SK-N-MC (cell line): ENCODE measurements at regions not wholly inside any gene's neighbourhood (a gene's known extent, or its start where the extent isn't known, plus 50 kb on each side); places are given as distances from the start of the nearest gene placed in this dataset.

Experiments
- DNase-seq: peaks from one replicate; pipeline ENCODE4 v3.0.0-alpha.2; 2011; ENCODE audit warnings: low read depth, low spot score
- H3K27ac ChIP-seq: fragments of 200-600 bp; sonication (generic); 2 replicates; pipeline ENCODE4 v1.5.1; 2016; ENCODE audit warnings: mixed run types
- H3K36me3 ChIP-seq: fragments of 200-600 bp; sonication (generic); 2 replicates; pipeline ENCODE4 v1.6.1; 2017; ENCODE audit warnings: antibody characterized with exemption, low read length, mixed read lengths; ENCODE audit not compliant: insufficient read depth
- H3K4me3 ChIP-seq: fragments of 200-600 bp; sonication (generic); 2 replicates; pipeline ENCODE4 v1.5.1; 2016
- H3K9ac ChIP-seq: fragments of 200-600 bp; sonication (generic); 2 replicates; pipeline ENCODE4 v1.8.0; 2017; ENCODE audit warnings: mixed run types, mixed read lengths; ENCODE audit not compliant: insufficient read length
- H3K9me3 ChIP-seq: fragments of 200-600 bp; sonication (generic); 2 replicates; pipeline ENCODE4 v1.6.1; 2017; ENCODE audit warnings: low read depth, mild to moderate bottlenecking, antibody characterized with exemption, low read length, moderate library complexity, mixed read lengths
- EZH2 ChIP-seq: fragments of 200-600 bp; sonication (generic); IDR thresholded peaks from one replicate; pipeline ENCODE4 v1.6.1; 2017; ENCODE audit warnings: antibody characterized with exemption
- FOXP2 ChIP-seq: optimal IDR thresholded peaks from 2 replicates; pipeline ENCODE3; 2011; ENCODE audit warnings: mild to moderate bottlenecking, moderate library complexity; ENCODE audit not compliant: insufficient read depth; ENCODE audit errors: extremely low read length, control extremely low read depth
- POLR2AphosphoS5 ChIP-seq: IDR thresholded peaks from 2 replicates; pipeline ENCODE4 v1.6.1; 2012; ENCODE audit warnings: mild to moderate bottlenecking, low read depth, low read length, borderline replicate concordance

DNA sequence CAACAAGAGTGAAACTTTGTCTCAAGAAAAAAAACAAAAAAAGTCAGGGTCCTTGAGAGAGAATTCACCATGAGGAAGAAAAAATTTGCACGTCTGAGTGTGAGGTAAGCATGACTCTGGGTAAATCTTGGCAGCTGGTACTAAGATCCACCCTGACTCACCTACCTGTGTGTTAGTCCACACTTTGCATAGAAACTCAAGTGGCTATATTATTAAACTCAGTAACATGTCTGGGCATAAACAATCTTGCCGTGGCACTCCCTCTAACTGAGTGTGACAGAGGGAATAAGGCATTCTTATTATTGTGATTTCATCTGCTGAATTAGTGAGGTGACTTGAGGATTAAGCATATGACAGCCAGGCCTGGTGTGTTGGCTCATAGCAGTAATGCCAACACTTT is 259.4 kb upstream of the VLDLR start:
- H3K27ac ChIP-seq, result no peak overlapping the region
- H3K9ac ChIP-seq, result no peak overlapping the region
- no peak overlapping the region for H3K4me3 ChIP-seq
- no peak for DNase-seq
- H3K9me3 ChIP-seq, result no peaks in the 10 kb centered on the region
- no peak for TF ChIP-seq EZH2
- TF ChIP-seq POLR2AphosphoS5, result no peak
- TF ChIP-seq FOXP2, result no peak
- no peaks in the 10 kb centered on the region for H3K36me3 ChIP-seq

DNA sequence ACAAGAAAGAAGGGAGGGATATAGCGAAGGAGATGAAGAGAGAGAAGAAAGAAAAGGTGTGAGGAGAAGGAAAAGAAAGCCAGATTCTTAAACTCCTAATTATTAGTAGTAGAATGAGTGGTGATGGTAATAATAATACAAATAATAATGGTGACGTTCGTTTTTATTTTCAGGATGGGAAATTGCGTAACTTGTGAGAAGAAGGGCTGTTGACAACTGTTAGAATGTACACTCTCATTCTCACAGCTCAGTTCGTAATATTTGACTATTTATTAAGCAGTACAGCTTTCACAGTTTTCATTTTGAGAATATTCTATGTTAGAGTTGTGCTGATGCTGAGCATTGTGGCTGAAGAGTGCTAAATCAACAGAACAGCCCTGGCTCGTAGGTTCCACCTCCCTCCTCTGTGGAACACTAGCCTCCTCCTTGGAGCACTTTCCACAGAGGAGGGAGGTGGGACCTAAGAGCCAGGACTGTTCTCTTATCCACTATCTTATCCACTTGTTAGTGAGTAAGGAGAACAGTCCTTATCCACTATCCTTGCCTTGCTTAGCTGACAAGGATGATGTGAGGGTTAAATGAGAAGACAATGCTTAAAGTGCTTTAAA is 258.3 kb upstream of the VLDLR start:
- no peak overlapping the region for H3K4me3 ChIP-seq
- TF ChIP-seq POLR2AphosphoS5 (no peak), FOXP2 (no peak), EZH2 (no peak)
- no peaks in the 10 kb centered on the region for H3K36me3 ChIP-seq
- no peak overlapping the region for H3K9ac ChIP-seq
- no peaks in the 10 kb centered on the region for H3K9me3 ChIP-seq
- DNase-seq, result no peak
- no peak overlapping the region for H3K27ac ChIP-seq

DNA sequence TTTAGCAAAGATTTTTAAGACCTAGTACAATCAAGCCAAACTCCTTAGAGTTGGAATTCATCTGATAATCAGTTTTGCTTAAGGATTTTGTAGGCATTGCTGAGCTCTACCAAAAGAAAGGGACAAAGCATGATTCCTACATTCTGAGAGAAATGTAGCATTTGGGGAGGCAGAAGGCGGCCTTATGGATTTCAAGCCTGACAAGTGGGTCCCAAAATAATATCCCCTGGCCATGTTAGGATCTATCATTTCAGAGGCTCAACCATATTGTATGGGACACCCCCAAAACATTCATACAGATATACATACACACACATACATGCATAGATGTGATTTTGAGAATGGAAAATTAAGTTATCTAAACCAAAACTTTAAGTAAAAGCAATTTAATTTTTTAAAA is 257.8 kb upstream of the VLDLR start:
- H3K9ac ChIP-seq, result no peak overlapping the region
- DNase-seq, result no peak
- H3K27ac ChIP-seq, result no peak overlapping the region
- no peaks in the 10 kb centered on the region for H3K9me3 ChIP-seq
- H3K36me3 ChIP-seq, result no peaks in the 10 kb centered on the region
- H3K4me3 ChIP-seq, result no peak overlapping the region
- no peak for TF ChIP-seq EZH2
- TF ChIP-seq POLR2AphosphoS5, result no peak
- TF ChIP-seq FOXP2, result no peak

DNA sequence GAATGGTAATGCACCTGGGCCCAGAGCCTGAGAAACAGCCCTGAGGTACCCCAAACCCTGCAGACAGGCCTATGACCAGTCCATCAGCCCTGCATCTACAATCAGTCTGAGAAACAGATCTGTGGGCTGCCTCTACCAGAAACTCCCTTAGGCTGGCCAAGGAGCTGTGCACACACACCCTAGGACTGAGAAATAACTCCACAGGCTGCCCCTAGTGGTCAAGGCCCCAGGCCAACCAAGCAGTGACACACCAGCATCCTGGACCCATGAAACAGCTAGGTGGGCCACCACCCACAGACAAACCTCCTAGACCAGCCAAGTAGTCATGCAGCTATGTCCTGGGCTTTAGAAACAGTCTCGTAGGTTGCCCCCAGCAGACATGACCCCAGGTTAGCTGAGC is 253.6 kb upstream of the VLDLR start:
- H3K9ac ChIP-seq, result no peak overlapping the region
- no peaks in the 10 kb centered on the region for H3K36me3 ChIP-seq
- DNase-seq, result no peak
- H3K9me3 ChIP-seq, result no peaks in the 10 kb centered on the region
- H3K4me3 ChIP-seq, result no peak overlapping the region
- no peak for TF ChIP-seq EZH2
- TF ChIP-seq POLR2AphosphoS5, result no peak
- no peak for TF ChIP-seq FOXP2
- no peak overlapping the region for H3K27ac ChIP-seq

DNA sequence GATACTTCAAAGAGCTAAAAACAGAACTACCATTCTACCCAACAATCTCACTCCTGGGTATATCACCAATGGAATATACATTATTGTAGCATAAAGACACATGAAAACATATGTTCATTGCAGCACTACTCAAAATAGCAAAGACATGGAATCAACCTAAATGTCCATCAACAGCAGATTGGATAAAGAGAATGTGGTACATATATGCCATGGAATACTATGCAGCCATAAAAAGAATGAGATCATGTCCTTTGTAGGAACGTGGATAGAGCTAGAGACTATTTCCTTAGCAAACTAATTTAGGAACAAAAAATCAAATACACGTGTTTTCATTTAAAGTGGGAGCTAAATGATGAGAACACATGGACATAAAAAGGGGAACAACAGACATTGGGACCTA is 247.9 kb upstream of the VLDLR start:
- Histone ChIP-seq H3K27ac (no peak overlapping the region), H3K9ac (no peak overlapping the region), H3K9me3 (no peaks in the 10 kb centered on the region), H3K4me3 (no peak overlapping the region), H3K36me3 (no peaks in the 10 kb centered on the region)
- no peak for DNase-seq
- TF ChIP-seq FOXP2 (no peak), EZH2 (no peak), POLR2AphosphoS5 (no peak)

DNA sequence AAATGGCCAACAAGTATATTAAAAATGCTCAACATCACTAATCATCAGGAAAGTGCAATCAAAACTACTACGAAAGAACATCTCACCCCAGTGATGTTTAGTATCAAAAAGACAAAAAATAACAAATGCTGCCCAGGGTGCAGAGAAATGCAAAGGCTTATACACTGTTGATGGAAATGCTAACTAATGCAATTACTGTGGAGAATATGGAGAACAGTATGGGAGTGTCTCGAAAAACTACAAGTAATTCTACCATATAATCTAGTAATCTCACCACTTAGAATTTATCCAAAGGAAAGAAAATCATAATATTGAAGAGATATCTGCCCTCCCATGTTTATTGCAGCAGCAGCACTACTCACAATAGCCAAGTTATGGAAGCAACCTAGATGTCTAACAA is 246.5 kb upstream of the VLDLR start:
- H3K4me3 ChIP-seq, result no peak overlapping the region
- DNase-seq, result no peak
- no peak overlapping the region for H3K27ac ChIP-seq
- no peak for TF ChIP-seq FOXP2
- TF ChIP-seq EZH2, result no peak
- no peak for TF ChIP-seq POLR2AphosphoS5
- no peak overlapping the region for H3K9ac ChIP-seq
- no peaks in the 10 kb centered on the region for H3K9me3 ChIP-seq
- H3K36me3 ChIP-seq, result no peaks in the 10 kb centered on the region

DNA sequence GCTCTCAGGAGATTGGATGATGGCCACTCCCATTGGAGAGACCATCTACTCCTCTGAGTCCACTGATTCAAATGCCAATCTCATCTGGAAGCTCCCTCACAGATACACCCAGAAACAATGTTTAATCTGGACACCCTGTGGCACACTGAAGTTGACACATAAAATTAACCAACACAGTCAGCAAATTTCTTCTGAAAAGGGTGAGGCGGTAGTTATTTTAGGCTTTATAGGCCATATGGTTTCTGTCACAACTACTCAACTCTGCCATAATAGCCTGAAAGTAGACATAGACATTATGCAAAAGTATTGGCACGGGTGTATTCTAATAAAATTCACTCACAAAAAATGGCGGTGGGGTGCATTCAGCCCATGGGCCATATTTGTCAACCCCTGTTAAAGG is 244.5 kb upstream of the VLDLR start:
- H3K27ac ChIP-seq, result no peak overlapping the region
- H3K36me3 ChIP-seq, result no peaks in the 10 kb centered on the region
- H3K9ac ChIP-seq, result no peak overlapping the region
- no peak for DNase-seq
- no peak for TF ChIP-seq EZH2
- TF ChIP-seq POLR2AphosphoS5, result no peak
- TF ChIP-seq FOXP2, result no peak
- H3K4me3 ChIP-seq, result no peak overlapping the region
- no peaks in the 10 kb centered on the region for H3K9me3 ChIP-seq

DNA sequence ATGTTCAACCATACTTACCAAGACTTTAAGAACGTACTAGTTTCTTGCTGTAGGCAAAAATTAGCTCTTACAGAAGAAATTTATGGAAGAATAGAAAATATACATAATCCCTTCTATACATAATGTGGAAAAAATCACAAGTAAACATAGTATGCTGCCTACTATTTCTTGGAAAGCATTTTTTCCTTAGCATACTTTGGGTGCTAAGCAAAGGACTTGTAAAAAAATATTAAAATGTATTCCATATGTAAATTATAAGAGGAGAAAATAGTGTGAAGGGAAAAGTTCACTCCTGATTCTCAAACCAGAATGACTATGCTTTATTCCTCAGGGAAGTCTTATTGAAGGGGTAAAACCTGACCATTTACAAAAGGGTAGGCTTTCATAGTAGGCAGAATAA is 243.8 kb upstream of the VLDLR start:
- Histone ChIP-seq H3K27ac (no peak overlapping the region), H3K9me3 (no peaks in the 10 kb centered on the region), H3K9ac (no peak overlapping the region), H3K36me3 (no peaks in the 10 kb centered on the region), H3K4me3 (no peak overlapping the region)
- TF ChIP-seq POLR2AphosphoS5 (no peak), FOXP2 (no peak), EZH2 (no peak)
- DNase-seq, result no peak

DNA sequence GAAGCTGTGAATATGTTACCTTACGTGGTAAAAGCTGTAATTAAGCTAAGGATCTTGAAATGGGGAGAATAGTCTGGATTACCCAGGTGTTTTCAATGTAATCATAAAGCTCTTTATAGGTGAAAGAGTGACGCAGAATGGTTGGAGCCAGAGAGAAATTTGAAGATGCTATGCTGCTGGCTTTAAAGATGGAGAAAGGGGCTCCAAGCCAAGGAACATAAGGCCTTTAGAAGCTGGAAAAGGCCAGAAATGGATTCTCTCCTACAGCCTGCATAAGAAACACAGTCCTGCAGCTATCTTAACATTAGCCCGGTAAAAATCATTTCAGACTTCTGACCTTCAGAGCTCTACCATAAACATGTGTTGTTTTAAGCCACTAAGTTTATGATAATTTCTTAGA is 243.3 kb upstream of the VLDLR start:
- H3K27ac ChIP-seq, result no peak overlapping the region
- H3K9me3 ChIP-seq, result no peaks in the 10 kb centered on the region
- H3K36me3 ChIP-seq, result no peaks in the 10 kb centered on the region
- no peak overlapping the region for H3K4me3 ChIP-seq
- no peak overlapping the region for H3K9ac ChIP-seq
- TF ChIP-seq POLR2AphosphoS5 (no peak), FOXP2 (no peak), EZH2 (no peak)
- no peak for DNase-seq
